ENCODE measurements at regions not wholly inside any gene's neighbourhood (a gene's known extent, or its start where the extent isn't known, plus 50 kb on each side); places are given as distances from the start of the nearest gene placed in this dataset.

- TF ChIP-seq CTCF (conservative IDR thresholded peaks at IDR 0.05; ENCODE audit: low read length): no peak
- TF ChIP-seq EZH2phosphoT487 (IDR thresholded peaks at IDR 0.05; ENCODE audit: borderline replicate concordance): no peak
Observed at GRCh38 chr1:194194724-194195123, 1008.3 kb upstream of the B3GALT2 start.

Data from Loucy (cell line).